ENCODE measurements at regions not wholly inside any gene's neighbourhood (a gene's known extent, or its start where the extent isn't known, plus 50 kb on each side); places are given as distances from the start of the nearest gene placed in this dataset.

DNA sequence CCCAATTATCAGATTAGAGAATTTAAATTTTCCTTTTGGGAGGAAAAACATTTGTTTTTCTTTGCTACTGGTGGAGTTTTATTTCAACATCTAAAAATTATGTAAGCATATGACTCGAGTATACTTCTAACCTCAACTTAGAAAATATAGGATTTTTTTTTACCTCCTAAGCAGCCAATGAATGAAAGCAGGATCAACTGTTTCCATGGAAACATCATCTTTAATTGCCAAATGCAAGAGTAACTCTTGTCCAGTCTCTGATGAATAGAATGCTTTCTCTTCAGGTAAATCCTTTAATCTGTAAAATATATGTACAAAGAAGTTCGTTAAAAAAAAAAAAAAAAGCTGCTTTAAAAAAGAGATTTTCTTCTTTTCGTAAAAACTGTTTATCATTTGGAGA lies 93.6 kb downstream of the CNTN3 start:
- CTCF ChIA-PET, result no interaction called here
- POLR2A ChIA-PET (ENCODE audit: low non-redundant PET), result no interaction called here
- no peaks in the 10 kb centered on the region for H3K4me1 ChIP-seq (ENCODE audit: insufficient read depth, low read length, poor library complexity, severe bottlenecking)

DNA sequence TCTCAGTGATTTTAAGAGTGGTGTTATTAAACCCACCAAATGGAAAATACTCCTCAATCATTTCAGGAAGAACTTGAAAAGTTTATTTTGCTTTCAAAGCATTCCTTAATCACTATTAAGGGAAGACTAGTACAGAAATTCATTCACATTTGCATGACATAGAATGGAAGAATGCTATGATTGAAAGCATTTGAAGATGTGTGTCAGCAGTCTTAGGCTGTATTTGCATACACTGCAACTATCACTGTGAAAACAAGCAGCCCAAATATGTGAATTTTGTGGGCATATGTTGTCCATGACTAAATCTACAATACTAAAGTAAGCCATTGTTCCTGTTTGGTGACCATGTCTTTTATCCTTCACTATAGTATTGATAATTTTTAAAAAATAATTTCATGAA lies 95.8 kb downstream of the CNTN3 start:
- H3K27ac ChIP-seq (ENCODE audit: low read depth, low read length, poor library complexity, severe bottlenecking), result no peak overlapping the region
- no peaks in the 10 kb centered on the region for H3K27me3 ChIP-seq (replicated peaks; ENCODE audit: insufficient read depth, low read depth, low read length, poor library complexity)
- no peaks in the 10 kb centered on the region for H3K9me3 ChIP-seq (ENCODE audit: low read depth, low read length, poor library complexity, severe bottlenecking)
- BruUV-seq (replicated peaks), result no TSS peak
- no peak for DNase-seq (ENCODE audit: low spot score)
- no peaks in the 10 kb centered on the region for H3K4me1 ChIP-seq (ENCODE audit: insufficient read depth, low read length, poor library complexity, severe bottlenecking)
- TF ChIP-seq, protein P1, sequence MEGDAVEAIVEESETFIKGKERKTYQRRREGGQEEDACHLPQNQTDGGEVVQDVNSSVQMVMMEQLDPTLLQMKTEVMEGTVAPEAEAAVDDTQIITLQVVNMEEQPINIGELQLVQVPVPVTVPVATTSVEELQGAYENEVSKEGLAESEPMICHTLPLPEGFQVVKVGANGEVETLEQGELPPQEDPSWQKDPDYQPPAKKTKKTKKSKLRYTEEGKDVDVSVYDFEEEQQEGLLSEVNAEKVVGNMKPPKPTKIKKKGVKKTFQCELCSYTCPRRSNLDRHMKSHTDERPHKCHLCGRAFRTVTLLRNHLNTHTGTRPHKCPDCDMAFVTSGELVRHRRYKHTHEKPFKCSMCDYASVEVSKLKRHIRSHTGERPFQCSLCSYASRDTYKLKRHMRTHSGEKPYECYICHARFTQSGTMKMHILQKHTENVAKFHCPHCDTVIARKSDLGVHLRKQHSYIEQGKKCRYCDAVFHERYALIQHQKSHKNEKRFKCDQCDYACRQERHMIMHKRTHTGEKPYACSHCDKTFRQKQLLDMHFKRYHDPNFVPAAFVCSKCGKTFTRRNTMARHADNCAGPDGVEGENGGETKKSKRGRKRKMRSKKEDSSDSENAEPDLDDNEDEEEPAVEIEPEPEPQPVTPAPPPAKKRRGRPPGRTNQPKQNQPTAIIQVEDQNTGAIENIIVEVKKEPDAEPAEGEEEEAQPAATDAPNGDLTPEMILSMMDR (conservative IDR thresholded peaks at IDR 0.05; ENCODE audit: low read depth, low read length), result no peak
- TF ChIP-seq EZH2 (IDR thresholded peaks at IDR 0.05; ENCODE audit: borderline replicate concordance, low read depth, low read length, poor library complexity, severe bottlenecking), result no peak
- no peaks in the 10 kb centered on the region for H3K36me3 ChIP-seq (ENCODE audit: insufficient read depth, low read length, poor library complexity, severe bottlenecking)
- CTCF ChIA-PET, result no interaction called here
- H3K4me3 ChIP-seq (ENCODE audit: low read depth, low read length, poor library complexity, severe bottlenecking), result no peak overlapping the region
- POLR2A ChIA-PET (ENCODE audit: low non-redundant PET), result no interaction called here
- intact Hi-C loops (cut with micrococcal nuclease; ENCODE audit: unreplicated experiment), result no loop called here

More for the DNA sequence above, 93.6 kb downstream of the CNTN3 start:
- Histone ChIP-seq H3K4me3 (ENCODE audit: low read depth, low read length, poor library complexity, severe bottlenecking) (no peak overlapping the region), H3K27ac (ENCODE audit: low read depth, low read length, poor library complexity, severe bottlenecking) (no peak overlapping the region), H3K9me3 (ENCODE audit: low read depth, low read length, poor library complexity, severe bottlenecking) (no peaks in the 10 kb centered on the region), H3K27me3 (replicated peaks; ENCODE audit: insufficient read depth, low read depth, low read length, poor library complexity) (no peaks in the 10 kb centered on the region), H3K36me3 (ENCODE audit: insufficient read depth, low read length, poor library complexity, severe bottlenecking) (no peaks in the 10 kb centered on the region)
- BruUV-seq (replicated peaks), result no TSS peak
- intact Hi-C loops (cut with micrococcal nuclease; ENCODE audit: unreplicated experiment), result no loop called here
- no peak for DNase-seq (ENCODE audit: low spot score)
- TF ChIP-seq EZH2 (IDR thresholded peaks at IDR 0.05; ENCODE audit: borderline replicate concordance, low read depth, low read length, poor library complexity, severe bottlenecking), result no peak
- TF ChIP-seq, protein P1 (conservative IDR thresholded peaks at IDR 0.05; ENCODE audit: low read depth, low read length), result no peak

DNA sequence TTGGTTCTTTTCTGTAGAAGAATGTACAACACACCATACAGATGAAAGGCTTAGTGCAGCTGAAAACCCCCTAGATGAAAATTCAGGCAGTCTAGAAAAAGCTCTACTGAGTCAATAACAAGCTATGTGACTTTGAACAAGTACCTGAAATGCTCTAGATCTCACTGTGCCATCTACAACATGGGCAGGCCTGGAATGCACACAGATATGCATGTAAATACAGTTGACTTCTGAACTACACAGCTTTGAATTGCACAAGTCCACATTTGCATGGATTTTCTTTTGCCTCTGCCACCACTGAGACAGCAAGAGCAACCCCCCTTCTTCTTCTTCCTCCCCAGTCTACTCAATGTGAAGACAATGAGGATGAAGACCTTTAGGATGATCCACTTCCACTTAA lies 98.4 kb downstream of the CNTN3 start:
- Histone ChIP-seq H3K27ac (ENCODE audit: low read depth, low read length, poor library complexity, severe bottlenecking) (no peak overlapping the region), H3K27me3 (replicated peaks; ENCODE audit: insufficient read depth, low read depth, low read length, poor library complexity) (no peaks in the 10 kb centered on the region), H3K9me3 (ENCODE audit: low read depth, low read length, poor library complexity, severe bottlenecking) (no peaks in the 10 kb centered on the region), H3K4me1 (ENCODE audit: insufficient read depth, low read length, poor library complexity, severe bottlenecking) (no peaks in the 10 kb centered on the region), H3K36me3 (ENCODE audit: insufficient read depth, low read length, poor library complexity, severe bottlenecking) (no peaks in the 10 kb centered on the region), H3K4me3 (ENCODE audit: low read depth, low read length, poor library complexity, severe bottlenecking) (no peak overlapping the region)
- intact Hi-C loops (cut with micrococcal nuclease; ENCODE audit: unreplicated experiment), result no loop called here
- TF ChIP-seq, protein P1 (conservative IDR thresholded peaks at IDR 0.05; ENCODE audit: low read depth, low read length), result no peak
- TF ChIP-seq EZH2 (IDR thresholded peaks at IDR 0.05; ENCODE audit: borderline replicate concordance, low read depth, low read length, poor library complexity, severe bottlenecking), result no peak
- DNase-seq (ENCODE audit: low spot score), result no peak
- ChIA-PET CTCF (no interaction called here), POLR2A (ENCODE audit: low non-redundant PET) (no interaction called here)
- BruUV-seq (replicated peaks), result no TSS peak
